Stimulated activated naive CD4-positive, alpha-beta T cell (primary cell): ENCODE measurements at regions not wholly inside any gene's neighbourhood (a gene's known extent, or its start where the extent isn't known, plus 50 kb on each side); places are given as distances from the start of the nearest gene placed in this dataset.

Experiments used
- DNase-seq, 6 experiments: peaks; one replicate each; lab custom pipeline; 2025; lab: John Stamatoyannopoulos, UW

DNA sequence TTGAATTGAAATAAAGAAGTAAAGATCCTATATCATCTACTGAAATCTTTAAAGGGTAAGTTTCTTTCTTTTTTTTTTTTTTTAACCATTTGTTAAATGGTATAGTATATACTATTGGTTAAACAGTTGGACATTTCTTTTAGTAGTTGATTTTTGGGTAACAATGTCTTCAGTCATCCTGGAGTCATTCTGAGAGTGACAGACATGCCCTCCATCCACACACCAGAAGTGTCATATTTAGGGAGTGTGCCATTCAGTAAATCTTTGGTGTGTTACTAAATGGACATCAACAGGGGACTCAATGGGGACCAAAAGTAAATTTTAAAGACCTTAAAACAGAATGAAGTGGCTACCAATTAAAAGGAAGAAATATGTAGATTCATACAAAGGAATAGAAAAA is 50.8 kb upstream of the SLC39A10 start:
- no peak for DNase-seq

DNA sequence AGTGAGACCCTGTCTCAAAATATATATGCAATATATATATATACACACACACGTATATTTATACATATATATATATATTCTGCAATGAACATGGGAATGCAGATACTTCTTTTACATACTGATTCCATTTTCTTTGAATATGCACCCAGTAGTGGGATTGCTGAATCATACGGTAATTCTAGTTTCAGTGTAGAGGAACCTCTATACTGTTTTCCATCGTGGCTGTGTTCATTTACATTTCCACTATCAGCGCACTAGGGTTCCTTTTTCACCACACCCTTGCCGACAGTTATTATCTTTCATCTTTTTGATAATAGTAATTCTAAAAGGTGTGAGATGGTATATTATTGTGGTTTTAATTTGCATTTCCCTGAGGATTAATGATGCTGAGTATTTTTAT is 52.3 kb upstream of the SLC39A10 start:
- no peak for DNase-seq

DNA sequence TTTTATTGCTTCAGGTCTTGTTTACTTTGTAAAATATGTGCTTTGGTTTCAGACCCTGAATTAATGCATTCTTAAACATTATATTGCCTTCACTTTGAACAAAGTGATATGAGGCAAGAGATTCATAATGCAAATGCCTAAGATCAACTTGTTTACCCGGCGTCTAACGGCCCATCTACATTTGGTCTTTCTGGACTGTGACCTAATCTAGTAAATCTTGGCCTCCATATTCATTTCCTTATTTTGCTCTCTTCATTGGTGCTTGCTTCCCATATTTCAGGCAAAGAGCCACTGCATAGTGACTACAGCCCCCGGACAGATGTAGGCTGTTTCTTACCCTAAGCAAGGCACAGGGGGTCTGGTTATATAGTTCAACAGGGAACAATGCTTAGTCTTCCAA is 53.0 kb upstream of the SLC39A10 start:
- no peak for DNase-seq

DNA sequence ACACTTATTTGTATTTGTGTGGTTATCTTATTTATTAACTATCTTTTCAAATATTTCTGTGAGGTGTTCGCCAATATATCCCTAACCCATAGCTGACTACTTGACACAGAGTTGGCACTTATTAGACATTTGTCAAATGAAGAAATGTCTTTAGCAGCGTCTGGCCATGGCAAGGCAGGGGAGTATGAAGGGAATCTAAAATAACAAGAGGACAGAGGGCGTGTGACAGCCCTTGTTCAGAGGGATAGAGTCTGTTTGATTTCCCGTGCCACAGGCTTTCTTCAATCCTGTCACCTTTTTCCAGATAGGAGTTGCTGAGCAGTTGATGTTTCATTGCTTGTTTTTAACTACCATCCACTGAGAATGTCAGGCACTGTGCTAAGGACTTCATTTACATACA is 53.6 kb upstream of the SLC39A10 start:
- DNase-seq = no peak

DNA sequence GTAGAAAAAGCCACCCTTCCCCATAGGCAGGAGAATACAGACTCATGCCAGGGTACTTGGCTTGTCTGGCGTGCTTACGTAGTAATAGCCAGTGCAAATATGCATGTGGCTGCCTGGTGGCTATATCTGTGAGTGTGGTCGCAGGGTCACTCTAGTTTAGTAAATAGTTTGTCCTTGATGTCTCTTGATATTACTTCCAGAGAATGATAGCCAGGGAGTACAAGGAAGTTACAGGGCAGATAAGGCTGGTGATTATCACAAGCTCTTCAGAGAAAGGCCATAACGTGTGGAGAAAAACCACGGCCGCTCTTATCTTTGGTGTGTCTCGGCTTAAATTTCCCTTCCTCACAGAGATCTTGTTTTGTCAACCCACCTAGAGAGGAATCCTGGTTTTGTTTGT is 54.3 kb upstream of the SLC39A10 start:
- DNase-seq = no peak

DNA sequence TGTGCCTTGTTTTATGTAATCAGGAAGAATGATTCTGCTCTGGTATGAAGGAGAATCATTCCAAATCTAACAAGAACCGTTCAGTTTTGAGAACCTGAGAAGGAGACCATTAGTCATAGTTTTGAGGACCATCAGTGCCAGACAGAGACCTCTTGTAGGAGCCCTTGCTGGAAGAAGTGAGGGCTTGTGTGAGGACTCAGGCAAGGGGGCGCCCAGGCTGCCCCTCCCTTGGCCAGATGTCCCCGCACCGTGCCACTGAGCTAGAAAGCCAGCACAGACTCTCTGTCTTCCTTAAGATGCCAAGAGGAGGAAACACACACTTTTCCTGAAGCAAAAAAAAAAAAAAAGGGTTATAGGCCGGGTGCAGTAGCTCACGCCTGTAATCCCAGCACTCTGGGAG is 55.7 kb upstream of the SLC39A10 start:
- DNase-seq = no peak

DNA sequence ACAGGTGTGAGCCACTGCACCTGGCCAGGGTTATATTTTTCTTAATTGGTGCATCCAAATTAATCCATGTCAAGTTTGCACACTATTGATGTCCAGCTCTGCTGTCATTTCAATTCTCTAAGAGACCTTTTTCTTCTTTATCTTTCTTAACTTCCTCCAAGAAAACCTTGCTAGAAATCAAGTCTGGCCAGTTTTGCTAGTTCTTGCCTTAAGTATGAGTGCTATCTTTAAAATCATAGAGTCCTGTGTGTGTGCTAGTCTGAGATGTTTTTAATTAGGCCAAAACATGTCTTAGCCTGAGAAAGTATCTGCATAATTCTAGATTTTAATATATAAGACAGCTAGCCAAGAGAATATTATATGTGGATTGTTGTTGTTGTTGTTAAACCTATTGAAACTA is 56.2 kb upstream of the SLC39A10 start:
- DNase-seq = no peak

DNA sequence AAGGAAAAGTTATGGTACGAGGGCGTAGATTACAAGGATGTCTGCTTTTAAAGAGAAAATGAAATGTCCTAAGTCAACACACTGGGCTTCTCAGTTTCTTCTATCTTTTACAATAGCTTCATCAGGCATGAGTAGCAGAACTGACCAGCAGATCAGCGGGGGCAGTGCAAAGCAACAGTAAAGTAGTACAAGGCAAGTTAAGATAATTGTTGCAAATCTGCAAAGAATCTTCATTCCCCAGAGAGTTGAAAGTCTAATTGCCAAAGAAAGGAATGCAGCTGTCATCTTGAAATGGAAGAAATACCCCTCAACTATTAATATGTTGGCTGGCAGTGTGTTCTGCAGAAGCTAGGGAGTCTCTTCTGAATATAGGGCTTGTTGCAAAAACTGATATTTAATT is 60.2 kb upstream of the SLC39A10 start:
- no peak for DNase-seq

DNA sequence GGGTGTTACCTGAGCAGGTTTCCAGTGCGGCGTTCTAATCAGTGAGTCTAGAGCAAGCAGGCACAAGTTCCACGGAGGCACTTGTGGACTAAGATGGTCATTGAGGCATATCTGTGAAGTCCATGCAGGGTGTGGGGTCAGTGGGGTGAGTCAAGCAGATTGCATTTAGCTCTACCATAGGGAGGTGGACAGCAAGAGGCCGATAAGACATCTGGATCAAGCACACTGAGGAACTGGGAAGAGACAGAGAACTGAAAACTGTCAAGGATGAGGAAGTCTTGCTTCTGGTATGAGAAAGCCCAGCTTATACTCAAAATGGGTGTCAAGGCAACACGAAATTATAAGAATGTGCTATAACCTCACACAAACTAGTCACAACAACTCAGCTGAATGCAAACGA is 61.2 kb upstream of the SLC39A10 start:
- no peak for DNase-seq

DNA sequence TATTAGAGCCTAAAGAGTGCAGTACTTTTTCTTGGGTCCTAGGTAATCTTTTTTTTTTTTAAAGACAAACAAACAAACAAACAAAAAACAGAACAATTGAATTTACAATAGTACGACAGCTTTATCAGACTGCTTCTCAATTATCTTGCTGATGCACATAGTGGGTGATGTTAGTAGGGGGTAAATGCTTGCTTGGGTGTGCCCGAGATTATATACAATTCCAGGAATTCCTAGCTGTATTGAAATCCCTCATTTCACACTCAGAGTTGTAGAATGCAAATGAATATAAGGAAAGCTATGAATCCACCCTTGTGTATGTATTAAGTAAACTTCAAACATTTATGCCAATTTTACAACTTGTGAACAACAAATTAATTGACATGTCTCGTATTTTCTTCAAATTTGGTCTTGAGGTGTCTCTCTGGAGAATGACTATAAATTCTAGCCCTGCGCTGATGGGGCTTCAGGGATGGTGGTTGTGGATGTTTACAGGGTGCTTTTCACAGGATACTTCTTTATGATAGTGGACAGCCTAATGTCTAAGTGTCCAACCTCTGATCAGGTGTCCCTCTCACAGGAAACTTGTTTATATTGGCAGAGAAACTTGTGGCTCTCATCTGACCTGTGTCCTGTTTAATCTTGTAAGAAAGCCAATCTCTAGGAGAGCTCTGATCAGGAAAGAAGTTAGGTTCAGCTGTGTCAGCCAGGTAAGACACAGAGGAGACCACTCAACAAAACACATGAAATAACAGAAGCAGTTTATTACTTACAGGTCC is 61.9 kb upstream of the SLC39A10 start:
- DNase-seq = no peak

DNA sequence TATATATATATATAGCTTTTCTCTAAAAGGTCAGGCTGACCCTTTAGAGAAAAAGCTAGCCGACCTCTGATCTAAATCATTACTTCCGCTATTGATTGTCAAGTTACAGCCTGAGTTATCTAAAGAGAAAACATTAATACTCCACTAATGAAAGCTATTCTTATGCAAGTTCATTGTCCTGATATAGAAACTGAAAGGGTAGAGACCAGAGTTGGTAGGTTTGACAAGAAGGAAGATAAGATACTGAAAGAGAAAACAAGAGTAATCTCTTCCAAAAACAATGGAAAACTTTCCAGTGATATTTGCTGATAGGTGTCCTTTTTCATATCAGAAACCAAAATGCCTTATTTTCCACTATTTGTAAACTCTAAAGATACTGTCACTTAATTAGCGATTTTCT is 62.8 kb upstream of the SLC39A10 start:
- no peak for DNase-seq

DNA sequence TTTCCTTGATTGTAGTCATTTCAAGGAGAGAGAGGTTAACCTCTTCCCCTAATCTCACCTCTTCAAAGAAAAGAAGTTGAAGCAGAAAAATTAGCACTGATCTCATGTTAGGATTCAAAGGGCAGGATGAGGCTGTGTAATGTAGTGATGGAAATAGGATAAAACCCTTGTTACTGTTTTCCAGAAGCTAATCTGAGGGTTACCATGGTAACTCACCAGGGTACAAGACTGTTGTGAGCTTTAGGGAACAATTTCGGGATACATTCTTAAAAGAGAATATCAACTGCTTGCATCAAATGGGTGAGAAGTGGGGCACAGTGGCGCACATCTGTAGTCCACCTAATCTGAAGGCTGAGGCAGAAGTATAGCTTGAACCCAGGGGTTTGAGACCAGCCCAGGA is 64.9 kb upstream of the SLC39A10 start:
- no peak for DNase-seq

DNA sequence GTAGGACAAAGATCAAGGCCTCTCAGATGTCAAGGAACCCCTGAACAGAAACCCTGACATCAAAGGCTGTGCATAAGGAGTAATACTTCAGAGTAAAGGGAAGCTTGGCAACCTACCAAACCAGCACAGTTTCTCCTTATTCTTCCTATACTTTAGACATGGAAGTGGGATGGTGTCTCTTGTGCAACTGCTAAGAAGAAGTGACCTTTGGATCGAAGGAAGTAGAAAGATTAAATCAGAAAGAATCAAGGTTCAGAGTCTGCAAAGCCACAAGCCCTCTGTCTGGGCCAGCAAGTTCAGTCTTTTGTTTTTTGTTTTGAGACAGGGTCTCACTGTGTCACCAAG is 66.2 kb upstream of the SLC39A10 start:
- no peak for DNase-seq

DNA sequence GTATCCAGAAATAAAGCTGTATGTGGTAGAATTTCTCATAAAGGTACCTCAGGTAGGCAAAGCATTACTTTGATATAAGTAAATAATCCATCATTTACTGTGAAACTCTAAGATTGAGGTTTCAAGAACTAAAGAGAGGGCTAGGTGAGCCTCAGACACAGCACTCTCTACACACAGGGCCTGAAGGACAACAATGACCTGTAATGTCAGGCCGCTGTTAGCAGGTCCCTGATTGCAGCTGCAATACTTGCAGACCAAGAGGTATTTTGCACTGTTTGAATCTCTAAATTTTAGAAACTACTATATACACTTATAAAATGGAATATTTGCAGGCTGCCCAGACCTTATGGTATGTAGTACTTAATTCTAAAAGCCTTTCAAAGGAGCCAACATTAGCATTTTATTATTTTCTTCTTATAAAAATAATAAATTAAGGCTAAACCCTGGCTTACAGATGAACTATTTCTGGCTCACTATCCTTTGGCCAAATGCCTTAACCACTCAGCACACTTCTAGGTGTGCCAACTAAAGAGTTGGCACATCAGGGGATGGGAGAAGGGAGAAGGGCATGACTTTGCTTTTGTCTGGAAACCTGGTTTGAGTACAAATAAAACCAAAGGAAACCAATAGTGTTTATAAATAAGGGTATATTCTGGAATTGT is 66.7 kb upstream of the SLC39A10 start:
- DNase-seq = no peak

DNA sequence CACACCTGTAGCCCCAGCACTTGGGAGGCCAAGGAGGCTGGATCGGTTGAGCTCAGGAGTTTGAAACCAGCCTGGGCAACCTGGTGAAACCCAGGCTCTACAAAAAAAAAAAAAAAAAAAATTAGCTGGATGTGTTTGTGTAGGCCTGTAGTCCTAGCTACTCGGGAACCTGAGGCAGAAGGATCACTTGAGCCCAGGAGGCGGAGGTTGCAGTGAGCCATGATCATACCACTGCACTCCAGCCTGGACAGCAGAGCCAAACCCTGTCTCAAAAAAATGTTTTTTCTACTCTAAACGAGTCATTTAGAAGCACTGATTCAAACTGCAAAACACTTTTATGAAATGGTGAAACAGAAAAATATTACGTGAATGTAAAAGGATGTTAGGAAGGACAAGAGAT is 69.1 kb upstream of the SLC39A10 start:
- DNase-seq = no peak

DNA sequence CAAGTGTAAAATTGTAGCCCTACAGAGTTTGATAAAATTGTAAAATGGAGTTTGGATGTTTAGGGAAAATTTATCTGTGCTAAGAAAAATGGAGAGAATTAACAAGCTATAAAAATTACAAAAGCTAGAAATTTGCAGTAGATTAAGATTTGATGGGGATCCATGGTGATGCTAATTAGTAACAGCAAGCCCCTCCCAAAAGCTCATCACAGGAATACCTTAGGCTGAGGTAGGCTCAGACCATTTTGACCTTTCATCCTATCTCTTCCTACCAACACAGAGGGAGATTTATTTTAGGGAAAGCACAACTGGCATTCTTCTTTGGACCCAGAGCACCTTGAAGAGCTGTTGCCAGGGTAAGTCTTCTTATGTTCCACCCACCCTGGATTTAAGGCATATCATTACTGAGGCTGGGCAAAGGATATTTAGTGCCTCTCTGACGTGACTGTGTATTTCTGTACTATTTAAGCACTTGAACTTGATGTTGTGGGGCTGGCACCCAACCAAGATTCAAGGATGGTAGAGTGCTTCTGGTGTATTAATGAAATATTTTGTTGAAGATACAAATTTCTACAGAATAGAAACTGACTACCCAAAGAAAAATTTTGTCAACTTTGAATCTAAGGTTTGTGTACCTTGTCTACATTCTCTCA is 70.8 kb upstream of the SLC39A10 start:
- no peak for DNase-seq

DNA sequence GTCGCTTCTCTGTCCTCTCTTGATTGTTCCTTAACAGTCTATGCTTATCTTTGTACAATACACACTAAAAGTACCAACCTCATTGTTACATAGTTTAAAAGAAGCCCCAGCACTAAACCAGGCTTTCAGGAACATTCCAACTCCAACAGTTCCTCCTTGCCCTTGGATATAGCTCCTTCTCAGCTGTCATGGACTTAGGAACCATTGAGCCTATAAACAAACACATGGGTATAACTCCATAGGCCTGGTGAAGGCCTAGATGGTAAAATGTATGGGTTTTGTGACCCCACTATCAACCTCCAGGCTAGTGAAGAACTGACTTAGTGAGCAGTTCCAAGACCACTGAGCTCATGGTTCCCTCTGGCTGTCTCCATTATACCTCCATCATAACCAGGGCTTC is 74.8 kb upstream of the SLC39A10 start:
- DNase-seq = no peak

DNA sequence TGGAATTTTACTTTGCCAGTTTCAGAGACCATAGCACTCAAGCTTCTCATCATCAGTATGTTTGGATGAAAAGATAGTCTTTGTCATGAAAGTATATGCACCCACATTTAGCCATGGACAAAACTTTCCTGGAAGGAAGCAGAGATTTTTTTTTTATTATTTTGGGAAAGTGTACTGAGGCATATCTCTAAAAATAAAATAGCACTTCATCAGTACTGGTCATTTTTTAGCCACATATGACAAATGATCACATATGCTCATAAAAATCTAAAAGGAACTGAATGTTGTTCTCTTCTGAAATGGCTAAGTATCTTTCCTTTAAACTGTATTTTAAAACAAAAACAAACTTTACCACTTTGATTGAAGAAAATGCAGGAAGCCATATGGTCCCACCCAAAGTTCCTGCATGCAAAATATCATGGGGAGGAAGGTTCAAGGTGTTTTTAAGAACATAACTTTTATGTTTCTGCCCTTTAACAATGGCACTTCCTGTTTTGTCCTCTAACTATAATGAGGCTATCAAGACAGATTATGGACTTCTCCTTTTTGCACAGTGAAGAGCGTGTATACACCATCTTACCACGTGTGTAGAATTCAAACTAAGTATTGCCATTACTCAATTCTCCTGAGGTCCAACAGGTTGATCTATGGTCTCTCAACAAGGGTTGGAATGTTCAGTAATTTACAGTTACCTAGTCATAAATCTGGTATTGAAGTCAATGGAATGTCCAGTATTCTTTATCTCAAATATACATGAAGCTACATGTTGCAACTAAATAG is 77.1 kb upstream of the SLC39A10 start:
- DNase-seq = peak in 1 of 6 experiments; percentile 26

DNA sequence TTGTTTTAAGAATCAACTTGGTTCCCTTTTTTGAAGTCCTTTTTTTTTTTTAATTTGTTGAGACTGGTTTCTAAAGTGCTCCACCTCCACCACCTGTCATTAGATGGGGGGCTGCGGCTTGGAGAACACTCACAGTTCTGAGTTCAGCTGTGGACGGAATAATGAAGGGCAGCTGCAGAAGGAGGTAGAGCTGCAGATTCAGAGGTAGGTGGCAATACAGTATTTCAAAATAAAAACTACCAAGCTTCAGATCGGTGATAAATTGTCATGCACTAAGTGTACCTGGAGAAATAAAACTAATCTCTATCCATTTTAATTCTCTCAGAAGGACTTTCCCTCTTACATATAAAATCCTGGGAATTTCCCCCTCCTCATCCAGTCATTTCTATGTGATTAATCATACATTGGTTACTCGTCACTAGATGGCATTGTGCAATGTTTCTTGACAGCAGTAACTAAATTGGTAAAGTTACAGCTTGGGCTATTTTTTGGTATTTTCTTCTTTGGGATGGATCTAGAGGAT is 81.1 kb upstream of the SLC39A10 start:
- DNase-seq = peak in 1 of 6 experiments; percentile 35

DNA sequence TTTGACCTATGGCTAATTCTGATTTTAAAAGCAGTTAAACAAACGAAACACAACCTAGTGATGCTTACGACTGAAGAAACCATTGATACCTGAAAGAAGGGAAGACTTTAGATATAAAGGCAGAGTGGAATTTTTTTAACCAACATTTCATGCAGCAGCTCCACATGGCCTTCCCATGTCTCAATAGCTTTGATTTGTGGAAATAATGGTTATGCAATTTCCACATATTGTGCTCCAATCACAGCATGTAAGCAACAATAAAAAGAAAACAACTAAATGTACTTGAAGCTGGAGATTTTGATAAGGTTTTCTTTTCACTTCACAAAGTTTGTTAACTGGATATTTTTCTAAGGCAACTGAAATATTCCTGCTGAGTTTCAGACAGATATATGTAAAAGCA is 82.0 kb upstream of the SLC39A10 start:
- no peak for DNase-seq

DNA sequence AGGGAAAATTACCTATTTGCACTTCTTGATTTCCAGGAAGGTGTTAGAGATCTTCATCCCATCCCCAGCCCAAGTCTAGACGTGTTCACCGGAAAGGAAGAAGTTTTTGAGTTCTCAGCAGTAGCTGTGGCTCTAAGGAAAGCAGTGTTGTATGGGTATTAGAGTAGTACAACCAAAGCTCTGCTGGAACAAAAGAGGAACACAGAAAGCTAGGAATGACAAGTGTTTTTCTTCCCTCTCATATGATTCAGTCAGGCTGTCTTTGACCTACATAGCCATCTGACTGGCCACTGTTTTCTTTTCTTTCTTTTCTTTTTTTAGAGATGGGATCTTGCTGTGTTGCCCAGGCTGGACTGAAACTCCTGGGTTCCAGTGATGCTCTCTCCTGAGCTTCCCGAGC is 82.7 kb upstream of the SLC39A10 start:
- no peak for DNase-seq

DNA sequence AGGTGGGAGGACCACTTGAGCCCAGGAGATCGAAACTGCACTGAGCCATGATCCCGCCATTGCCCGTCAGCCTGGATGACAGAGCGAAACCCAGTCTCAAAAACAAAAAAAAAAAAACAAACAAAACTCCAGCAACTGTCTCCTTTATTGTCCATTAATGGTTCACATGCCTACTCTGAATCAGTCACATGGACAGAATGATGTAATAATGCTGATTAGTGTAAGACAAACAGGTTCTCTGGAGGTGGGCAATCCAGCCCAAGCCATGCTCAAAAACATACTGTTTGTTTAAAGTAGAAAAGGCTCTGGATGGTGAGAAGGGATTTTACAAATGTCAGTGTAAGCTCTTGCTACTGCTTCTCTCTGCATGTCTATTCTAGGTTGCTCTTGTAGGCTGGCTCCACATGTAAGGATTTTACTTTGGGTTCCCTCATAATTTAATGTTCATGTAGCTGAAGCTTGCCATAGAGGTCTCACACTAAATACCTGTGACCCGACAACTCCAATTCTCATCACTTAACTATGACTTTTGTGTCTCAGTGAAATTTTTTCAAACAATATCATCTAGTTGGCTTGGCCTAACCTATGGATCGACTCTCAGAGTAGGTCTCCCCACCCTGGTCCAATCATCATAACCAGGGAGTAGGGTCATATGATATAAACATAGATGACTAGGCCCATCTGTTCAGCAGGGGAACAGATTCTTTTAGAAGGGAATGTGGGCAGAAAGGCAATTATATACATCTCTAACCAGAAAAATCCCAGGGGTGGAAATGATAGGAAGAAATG is 83.9 kb upstream of the SLC39A10 start:
- DNase-seq = no peak
